Mesenchymal stem cell (in vitro differentiated cells and primary cell): ENCODE measurements at regions not wholly inside any gene's neighbourhood (a gene's known extent, or its start where the extent isn't known, plus 50 kb on each side); places are given as distances from the start of the nearest gene placed in this dataset.

ENCODE experiments used
- DNase-seq: peaks from one replicate; pipeline ENCODE4 v3.0.0-alpha.2; 2013
- H2AFZ ChIP-seq: one replicate; pipeline ENCODE4 v1.6.1; 2013; ENCODE audit warnings: low read depth, mild to moderate bottlenecking, control low read depth, inconsistent platforms, low read length, moderate library complexity
- H2AK5ac ChIP-seq: 2 replicates; pipeline ENCODE4 v1.6.1; 2013; ENCODE audit warnings: low read length, moderate library complexity, mild to moderate bottlenecking, inconsistent platforms; ENCODE audit not compliant: severe bottlenecking
- H2BK120ac ChIP-seq: one replicate; pipeline ENCODE4 v1.6.1; 2013; ENCODE audit warnings: low read depth, mild to moderate bottlenecking, inconsistent platforms, low read length, moderate library complexity
- H2BK12ac ChIP-seq, 2 experiments: one replicate each; pipeline ENCODE4 v1.6.1; 2013; ENCODE audit warnings: inconsistent platforms in 2 of 2, low read length in 2 of 2, mild to moderate bottlenecking in 2 of 2, moderate library complexity in 2 of 2, control low read depth in 1 of 2
- H2BK15ac ChIP-seq: one replicate; pipeline ENCODE4 v1.6.1; 2013; ENCODE audit warnings: mild to moderate bottlenecking, low read depth, inconsistent platforms; ENCODE audit not compliant: poor library complexity, severe bottlenecking
- H2BK5ac ChIP-seq: 2 replicates; pipeline ENCODE4 v1.6.1; 2013; ENCODE audit warnings: low read depth, mild to moderate bottlenecking, low read length, control low read depth, inconsistent platforms; ENCODE audit not compliant: poor library complexity, severe bottlenecking
- H3K14ac ChIP-seq, 2 experiments: one replicate each; pipeline ENCODE4 v1.6.1; 2013; ENCODE audit warnings: inconsistent platforms in 2 of 2, low read length in 2 of 2, control low read depth in 1 of 2, mild to moderate bottlenecking in 1 of 2, moderate library complexity in 1 of 2
- H3K18ac ChIP-seq, 2 experiments: one replicate each; pipeline ENCODE4 v1.6.1; 2013; ENCODE audit warnings: inconsistent platforms in 2 of 2, low read length in 2 of 2, control low read depth in 1 of 2, low read depth in 1 of 2, mild to moderate bottlenecking in 1 of 2
- H3K23ac ChIP-seq, 2 experiments: one replicate each; pipeline ENCODE4 v1.6.1; 2013; ENCODE audit warnings: inconsistent platforms in 2 of 2, low read length in 2 of 2, mild to moderate bottlenecking in 2 of 2, moderate library complexity in 2 of 2, control low read depth in 1 of 2
- H3K27ac ChIP-seq: 2 replicates; pipeline ENCODE4 v1.5.1; 2013; ENCODE audit warnings: mild to moderate bottlenecking, moderate library complexity, low read length, control low read depth, inconsistent platforms; ENCODE audit not compliant: poor library complexity, severe bottlenecking
- H3K27me3 ChIP-seq, 2 experiments: 2 replicates each; pipeline versions ENCODE4 v1.6.1 to v1.7.0; 2013; ENCODE audit warnings: low read length in 2 of 2, mild to moderate bottlenecking in 2 of 2, moderate library complexity in 2 of 2, control low read depth in 1 of 2, inconsistent platforms in 1 of 2; ENCODE audit not compliant: control insufficient read depth in 1 of 2, insufficient read depth in 1 of 2
- H3K36me3 ChIP-seq, 2 experiments: 2 replicates each; pipeline versions ENCODE4 v1.6.1 to v1.7.0; 2013; ENCODE audit warnings: low read length in 2 of 2, control low read depth in 1 of 2, inconsistent platforms in 1 of 2, low read depth in 1 of 2, mild to moderate bottlenecking in 1 of 2; ENCODE audit not compliant: insufficient read depth in 2 of 2, control insufficient read depth in 1 of 2
- H3K4ac ChIP-seq, 2 experiments: one replicate each; pipeline ENCODE4 v1.6.1; 2013; ENCODE audit warnings: inconsistent platforms in 2 of 2, low read length in 2 of 2, mild to moderate bottlenecking in 2 of 2, moderate library complexity in 2 of 2, control low read depth in 1 of 2, low read depth in 1 of 2
- H3K4me1 ChIP-seq: 2 replicates; pipeline ENCODE4 v1.6.1; 2013; ENCODE audit warnings: low read depth, low read length, control low read depth; ENCODE audit not compliant: control insufficient read depth, insufficient read depth
- H3K4me2 ChIP-seq: 2 replicates; pipeline ENCODE4 v1.6.1; 2013; ENCODE audit warnings: low read length, mild to moderate bottlenecking, inconsistent platforms; ENCODE audit not compliant: poor library complexity, severe bottlenecking
- H3K4me3 ChIP-seq, 2 experiments: 2 replicates each; pipeline versions ENCODE4 v1.5.1 to v1.7.0; 2013; ENCODE audit warnings: low read length in 2 of 2, mild to moderate bottlenecking in 2 of 2, control low read depth in 1 of 2, low read depth in 1 of 2; ENCODE audit not compliant: insufficient read depth in 1 of 2
- H3K79me1 ChIP-seq: replicated peaks from 2 replicates; pipeline ENCODE4 v1.6.1; 2013; ENCODE audit warnings: mild to moderate bottlenecking, control low read depth, low read length, inconsistent platforms; ENCODE audit not compliant: poor library complexity, severe bottlenecking
- H3K9ac ChIP-seq: 2 replicates; pipeline ENCODE4 v1.7.0; 2013; ENCODE audit warnings: mild to moderate bottlenecking, low read length, moderate library complexity
- H3K9me3 ChIP-seq: 2 replicates; pipeline ENCODE4 v1.7.0; 2013; ENCODE audit warnings: mild to moderate bottlenecking, low read length; ENCODE audit not compliant: control insufficient read depth
- H4K8ac ChIP-seq: one replicate; pipeline ENCODE4 v1.6.1; 2013; ENCODE audit warnings: inconsistent platforms, mild to moderate bottlenecking, low read length, moderate library complexity
- H4K91ac ChIP-seq: one replicate; pipeline ENCODE4 v1.6.1; 2013; ENCODE audit warnings: mild to moderate bottlenecking, low read length, inconsistent platforms
- WGBS: methylation state at CpG from one replicate; pipeline ENCODE4 v1.1.7; 2013; ENCODE audit warnings: mixed read lengths; 5-methylcytosine and 5-hydroxymethylcytosine counted together

DNA sequence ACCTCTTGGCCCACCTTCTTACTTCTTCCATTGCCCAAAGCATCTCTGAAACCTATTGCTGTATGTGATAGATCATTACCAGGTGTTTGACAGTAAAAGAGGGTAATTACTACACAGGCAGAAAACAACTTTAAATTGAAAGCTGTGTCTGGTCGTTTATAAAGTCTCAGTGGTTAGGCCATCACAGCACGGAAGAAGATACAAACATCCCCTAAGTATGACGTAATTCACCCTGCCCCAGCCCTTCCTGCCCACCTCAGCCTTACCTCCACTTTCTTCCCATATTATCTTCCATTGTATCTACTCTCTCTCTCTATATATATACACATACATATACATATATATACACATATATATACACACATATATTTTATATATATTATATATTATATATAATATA is 805.8 kb upstream of the PABPC4L start:
- Histone ChIP-seq H2BK12ac (no peak overlapping the region), H3K18ac (no peak overlapping the region)
- WGBS: 80% methylated on average over 3 of the region's 3 CpGs

GRCh38 chr4:134999169-134999568 is 797.6 kb upstream of the PABPC4L start:
- Histone ChIP-seq H2AFZ (no peak overlapping the region), H2BK5ac (no peak overlapping the region), H3K27me3 (no peaks in the 10 kb centered on the region), H3K9me3 (no peaks in the 10 kb centered on the region), H2BK120ac (no peak overlapping the region), H3K4ac (no peak overlapping the region), H3K27ac (no peak overlapping the region), H2AK5ac (no peak overlapping the region), H3K14ac (no peak overlapping the region), H3K4me3 (no peak overlapping the region), H3K4me1 (no peaks in the 10 kb centered on the region), H4K8ac (no peak overlapping the region), H4K91ac (no peak overlapping the region), H3K79me1 (no peaks in the 10 kb centered on the region), H2BK15ac (no peak overlapping the region), H3K18ac (no peak overlapping the region), H3K9ac (no peak overlapping the region), H3K36me3 (no peaks in the 10 kb centered on the region), H2BK12ac (no peak overlapping the region), H3K23ac (no peak overlapping the region), H3K4me2 (no peak overlapping the region)
- DNase-seq: no peak
- 93% methylated on average over 2 of the region's 2 CpGs for WGBS

More for the DNA sequence above, 805.8 kb upstream of the PABPC4L start:
- Histone ChIP-seq H2AFZ (no peak overlapping the region), H3K14ac (no peak overlapping the region), H3K9me3 (no peaks in the 10 kb centered on the region), H2BK5ac (no peak overlapping the region), H3K27me3 (no peaks in the 10 kb centered on the region), H3K9ac (no peak overlapping the region), H3K27ac (no peak overlapping the region), H2BK120ac (no peak overlapping the region), H2BK15ac (no peak overlapping the region), H3K23ac (no peak overlapping the region), H3K4me3 (no peak overlapping the region), H4K91ac (no peak overlapping the region), H3K79me1 (no peaks in the 10 kb centered on the region), H4K8ac (no peak overlapping the region), H3K4me2 (no peak overlapping the region), H2AK5ac (no peak overlapping the region), H3K4ac (no peak overlapping the region), H3K36me3 (no peaks in the 10 kb centered on the region), H3K4me1 (no peaks in the 10 kb centered on the region)
- DNase-seq: no peak

GRCh38 chr4:134961963-134962362 is 760.4 kb upstream of the PABPC4L start:
- WGBS: 65% methylated on average over 3 of the region's 3 CpGs
- Histone ChIP-seq H2BK120ac (no peak overlapping the region), H3K9ac (no peak overlapping the region), H3K4ac (no peak overlapping the region), H4K8ac (no peak overlapping the region), H2AK5ac (no peak overlapping the region), H2BK12ac (no peak overlapping the region), H3K36me3 (no peaks in the 10 kb centered on the region), H3K4me3 (no peak overlapping the region), H3K27me3 (no peaks in the 10 kb centered on the region), H3K14ac (no peak overlapping the region), H4K91ac (no peak overlapping the region), H3K23ac (no peak overlapping the region), H3K18ac (no peak overlapping the region), H3K4me1 (no peaks in the 10 kb centered on the region), H3K27ac (no peak overlapping the region), H2AFZ (no peak overlapping the region), H3K79me1 (no peaks in the 10 kb centered on the region), H2BK5ac (no peak overlapping the region), H2BK15ac (no peak overlapping the region), H3K9me3 (peaks cover 16% of the 10 kb centered on the region), H3K4me2 (no peak overlapping the region)
- DNase-seq: no peak

DNA sequence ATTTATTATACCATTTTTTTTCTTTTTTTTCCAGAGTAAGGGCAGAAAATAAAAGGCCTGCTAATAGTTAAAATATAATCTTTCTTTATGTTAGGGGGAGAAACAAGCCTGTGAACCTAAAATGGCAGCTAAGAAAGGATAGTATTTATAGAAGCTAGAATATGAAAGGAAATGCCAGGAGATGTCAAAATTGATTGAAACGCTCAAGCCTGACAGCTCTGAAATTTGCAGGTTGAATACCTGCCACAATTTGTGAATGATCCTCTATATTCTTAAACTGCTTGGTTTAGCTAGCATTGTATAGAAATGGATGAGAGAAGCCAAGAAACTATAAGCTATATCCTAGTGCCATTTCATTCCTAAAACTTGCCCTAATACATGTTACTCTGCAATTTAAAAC is 757.3 kb upstream of the PABPC4L start:
- Histone ChIP-seq H2BK120ac (no peak overlapping the region), H3K23ac (no peak overlapping the region), H3K9me3 (peaks cover 14% of the 10 kb centered on the region), H3K14ac (no peak overlapping the region), H2BK12ac (no peak overlapping the region), H3K9ac (no peak overlapping the region), H2BK5ac (no peak overlapping the region), H2AFZ (no peak overlapping the region), H4K91ac (no peak overlapping the region), H3K79me1 (no peaks in the 10 kb centered on the region), H3K4ac (no peak overlapping the region), H3K4me3 (no peak overlapping the region), H3K36me3 (no peaks in the 10 kb centered on the region), H2AK5ac (no peak overlapping the region), H3K4me2 (no peak overlapping the region), H4K8ac (no peak overlapping the region), H3K18ac (no peak overlapping the region), H3K27ac (no peak overlapping the region), H3K4me1 (no peaks in the 10 kb centered on the region), H2BK15ac (no peak overlapping the region), H3K27me3 (no peaks in the 10 kb centered on the region)
- DNase-seq: no peak
- WGBS: 100% methylated on average over 1 of the region's 1 CpG
